ENCODE measurements at regions not wholly inside any gene's neighbourhood (a gene's known extent, or its start where the extent isn't known, plus 50 kb on each side); places are given as distances from the start of the nearest gene placed in this dataset.

DNA sequence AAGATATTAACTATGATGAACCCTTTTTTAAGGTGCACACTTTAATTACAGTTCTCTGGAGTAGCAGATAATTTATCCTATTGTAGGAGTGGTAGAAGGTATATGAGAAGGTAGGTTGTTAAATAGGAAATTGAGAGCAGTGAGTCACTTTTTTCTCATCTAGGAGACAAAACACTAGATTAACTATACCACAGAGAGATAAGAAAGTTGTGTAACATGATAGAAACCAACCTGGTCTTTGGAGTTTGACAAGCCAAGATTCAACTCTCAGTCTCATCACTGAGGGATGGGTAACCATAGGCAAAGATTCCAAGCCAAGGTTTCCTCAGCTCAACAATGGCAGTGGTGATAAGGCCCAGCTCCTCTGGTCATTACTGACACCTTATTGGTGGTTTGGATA lies 104.0 kb downstream of the MAD2L1 start:
- Histone ChIP-seq H2BK120ac (ENCODE audit: low read depth, low read length) (no peak overlapping the region), H3K4me1 (ENCODE audit: control insufficient read depth, insufficient read depth, low read length) (no peaks in the 10 kb centered on the region), H4K20me1 (ENCODE audit: insufficient read depth, low read length) (no peaks in the 10 kb centered on the region), H3K9me1 (ENCODE audit: insufficient read depth, low read length) (no peaks in the 10 kb centered on the region), H2AFZ (replicated peaks; ENCODE audit: low read length, poor library complexity) (no peak overlapping the region), H2BK5ac (ENCODE audit: low read depth, low read length, poor library complexity, severe bottlenecking) (no peak overlapping the region), H2AK9ac (replicated peaks; ENCODE audit: low read depth, low read length, poor library complexity) (no peak overlapping the region), H4K8ac (ENCODE audit: low read depth in 2 of 2, low read length in 2 of 2) (no peak overlapping the region), H3K79me1 (ENCODE audit: low read depth in 1 of 2, low read length in 2 of 2) (no peaks in the 10 kb centered on the region), H3K27ac (ENCODE audit: insufficient read depth, low read length) (no peak overlapping the region), H3K56ac (ENCODE audit: extremely low read depth, insufficient read depth, low read length) (no peak overlapping the region), H3K4ac (ENCODE audit: low read depth, low read length) (no peak overlapping the region), H3K4me2 (ENCODE audit: low read depth, low read length) (no peak overlapping the region), H3K9ac (ENCODE audit: low read depth, low read length) (no peak overlapping the region), H3K27me3 (ENCODE audit: control insufficient read depth, insufficient read depth, low read length) (no peaks in the 10 kb centered on the region), H4K5ac (ENCODE audit: low read depth, low read length) (no peak overlapping the region), H3K36me3 (ENCODE audit: control insufficient read depth, insufficient read depth, low read length) (no peaks in the 10 kb centered on the region), H3K23ac (ENCODE audit: low read depth, low read length) (no peak overlapping the region), H2BK20ac (ENCODE audit: low read depth, low read length) (no peak overlapping the region), H3K4me3 (ENCODE audit: insufficient read depth, low read depth, low read length) (no peak overlapping the region), H2AK5ac (ENCODE audit: low read depth, low read length) (no peak overlapping the region), H4K91ac (ENCODE audit: insufficient read depth, low read depth, low read length) (no peak overlapping the region), H3K9me3 (ENCODE audit: control insufficient read depth, insufficient read depth, low read length) (no peaks in the 10 kb centered on the region), H3K18ac (ENCODE audit: low read depth, low read length) (no peak overlapping the region), H2BK15ac (ENCODE audit: low read depth, low read length) (no peak overlapping the region), H3K14ac (replicated peaks; ENCODE audit: low read depth, low read length) (no peak overlapping the region)
- ChIA-PET CTCF (no interaction called here), POLR2A (ENCODE audit: unreplicated experiment) (no interaction called here)
- intact Hi-C loops (cut with micrococcal nuclease) = no loop called here
- no peak for TF ChIP-seq SMC3 (IDR thresholded peaks at IDR 0.05; ENCODE audit: low read depth, low read length)
- no peak for TF ChIP-seq MAZ (IDR thresholded peaks at IDR 0.05; ENCODE audit: borderline replicate concordance, low read depth, low read length)
- no peak for TF ChIP-seq FOS (IDR thresholded peaks at IDR 0.05; ENCODE audit: low read depth, low read length)
- no peak for TF ChIP-seq MAFK (IDR thresholded peaks at IDR 0.05; ENCODE audit: low read depth, low read length)
- TF ChIP-seq CTCF (conservative IDR thresholded peaks at IDR 0.05; ENCODE audit: low read depth, low read length) = no peak
- TF ChIP-seq BHLHE40 (IDR thresholded peaks at IDR 0.05; ENCODE audit: low read depth, low read length) = no peak
- TF ChIP-seq CEBPB (IDR thresholded peaks at IDR 0.05; ENCODE audit: low read depth, low read length) = no peak
- no peak for TF ChIP-seq RAD21 (IDR thresholded peaks at IDR 0.05; ENCODE audit: low read length)
- no peak for TF ChIP-seq RFX5 (IDR thresholded peaks at IDR 0.05; ENCODE audit: low read depth, low read length)
- no peak for TF ChIP-seq ELK1 (IDR thresholded peaks at IDR 0.05; ENCODE audit: borderline replicate concordance, low read depth, low read length)
- no peak for TF ChIP-seq NFE2L2 (IDR thresholded peaks at IDR 0.05; ENCODE audit: low read depth, low read length)
- dilution Hi-C loops (cut with HindIII; ENCODE audit: low sequenced_read_pairs, unreplicated experiment) = no loop called here
- DNase-seq (peak; percentile 5), ATAC-seq (ENCODE audit: low read depth) (no peak)
- no TSS peak for BruUV-seq (replicated peaks)
- in situ Hi-C loops (cut with MboI; ENCODE audit: low sequenced_read_pairs) = no loop called here
